ENCODE measurements at regions not wholly inside any gene's neighbourhood (a gene's known extent, or its start where the extent isn't known, plus 50 kb on each side); places are given as distances from the start of the nearest gene placed in this dataset.
"Not testable (repeated sequence)": the region's sequence is repeated elsewhere in the genome, so short reads cannot be mapped to it uniquely, and the experiment has no call there.

GRCh38 chr4:134533068-134533467 is 331.5 kb upstream of the PABPC4L start:
- no peak for DNase-seq
- in situ Hi-C loops (cut with HindIII; ENCODE audit: low pct_ligation_motif_present, low pct_unique_long_range_greater_than_20kb, low sequenced_read_pairs): no loop called here

DNA sequence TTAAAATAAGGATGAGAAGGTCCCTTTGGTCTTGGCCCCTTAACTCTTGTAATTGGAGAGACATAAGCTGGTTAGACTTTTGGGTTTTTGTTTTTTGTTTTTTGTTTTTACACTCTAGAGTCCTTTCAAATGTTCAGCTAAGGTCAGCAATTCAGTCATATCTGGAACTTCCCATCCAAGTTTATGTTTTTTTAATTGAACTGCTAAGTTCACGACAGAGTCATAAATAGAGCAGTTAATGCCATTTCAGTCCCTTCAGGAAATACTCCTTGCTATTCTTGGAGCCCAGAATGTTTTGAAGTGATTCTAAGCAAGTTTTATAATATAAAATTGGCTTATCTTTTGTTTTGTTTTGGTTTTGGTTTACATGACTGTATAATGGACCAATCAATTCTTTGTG is 329.4 kb upstream of the PABPC4L start:
- in situ Hi-C loops (cut with HindIII; ENCODE audit: low pct_ligation_motif_present, low pct_unique_long_range_greater_than_20kb, low sequenced_read_pairs): no loop called here
- no peak for DNase-seq

DNA sequence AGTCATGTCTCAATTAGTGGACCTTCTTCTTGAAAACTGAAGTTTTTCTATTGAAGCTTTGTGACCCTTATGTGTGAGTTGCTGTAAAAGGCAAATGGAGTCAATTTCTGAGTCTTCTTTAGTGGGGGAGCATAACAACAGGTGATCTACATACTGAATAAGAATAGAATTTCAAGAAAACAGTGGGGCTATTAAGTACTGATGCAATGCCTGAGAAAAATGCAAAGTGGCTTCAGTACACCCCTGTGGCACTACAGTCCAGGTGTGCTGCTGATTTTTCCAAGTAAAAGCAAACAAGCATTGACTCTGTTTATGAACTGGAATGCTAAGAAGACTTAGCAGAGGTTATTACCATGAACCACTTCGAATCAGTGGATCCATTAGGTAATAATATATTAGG is 328.0 kb upstream of the PABPC4L start:
- in situ Hi-C loops (cut with HindIII; ENCODE audit: low pct_ligation_motif_present, low pct_unique_long_range_greater_than_20kb, low sequenced_read_pairs): no loop called here
- DNase-seq: no peak

DNA sequence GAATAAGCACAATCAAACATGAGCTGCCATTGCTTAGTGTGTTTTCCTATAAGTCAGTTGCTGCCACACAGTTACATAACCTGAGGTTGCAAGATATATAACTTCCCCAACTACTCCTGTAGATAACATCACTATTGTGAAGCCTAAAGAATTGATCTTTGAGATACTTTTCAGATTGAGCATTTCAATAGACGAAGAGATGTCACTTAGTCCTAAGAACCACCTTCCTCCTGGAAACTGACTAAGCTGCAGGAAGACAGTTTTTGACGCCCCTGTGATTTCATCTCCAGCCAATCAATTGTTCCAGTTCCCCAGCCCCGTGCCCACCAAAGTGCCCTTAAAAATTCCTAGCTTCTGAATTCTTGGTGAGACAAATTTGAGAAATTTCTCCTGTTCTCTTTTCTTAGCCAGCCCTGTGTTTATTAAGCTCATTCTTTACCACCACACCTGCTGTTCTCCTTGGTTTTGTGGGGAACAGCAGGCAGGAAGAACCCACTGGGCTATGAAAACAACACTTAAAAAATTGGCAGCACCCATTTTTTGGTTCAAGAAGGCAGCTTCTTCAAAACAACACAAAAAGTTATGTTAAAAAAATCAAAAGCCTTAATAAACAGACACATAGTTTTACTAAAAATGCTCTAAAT is 317.1 kb upstream of the PABPC4L start:
- in situ Hi-C loops (cut with HindIII; ENCODE audit: low pct_ligation_motif_present, low pct_unique_long_range_greater_than_20kb, low sequenced_read_pairs): no loop called here
- no peak for DNase-seq

- in situ Hi-C loops (cut with HindIII; ENCODE audit: low pct_ligation_motif_present, low pct_unique_long_range_greater_than_20kb, low sequenced_read_pairs): no loop called here
These were observed 309.0 kb upstream of the PABPC4L start for GRCh38 chr4:134510544-134510943.

GRCh38 chr4:134505511-134505910 is 303.9 kb upstream of the PABPC4L start:
- no peak for DNase-seq
- in situ Hi-C loops (cut with HindIII; ENCODE audit: low pct_ligation_motif_present, low pct_unique_long_range_greater_than_20kb, low sequenced_read_pairs): no loop called here

More at GRCh38 chr4:134510544-134510943, 309.0 kb upstream of the PABPC4L start:
- DNase-seq: no peak

DNA sequence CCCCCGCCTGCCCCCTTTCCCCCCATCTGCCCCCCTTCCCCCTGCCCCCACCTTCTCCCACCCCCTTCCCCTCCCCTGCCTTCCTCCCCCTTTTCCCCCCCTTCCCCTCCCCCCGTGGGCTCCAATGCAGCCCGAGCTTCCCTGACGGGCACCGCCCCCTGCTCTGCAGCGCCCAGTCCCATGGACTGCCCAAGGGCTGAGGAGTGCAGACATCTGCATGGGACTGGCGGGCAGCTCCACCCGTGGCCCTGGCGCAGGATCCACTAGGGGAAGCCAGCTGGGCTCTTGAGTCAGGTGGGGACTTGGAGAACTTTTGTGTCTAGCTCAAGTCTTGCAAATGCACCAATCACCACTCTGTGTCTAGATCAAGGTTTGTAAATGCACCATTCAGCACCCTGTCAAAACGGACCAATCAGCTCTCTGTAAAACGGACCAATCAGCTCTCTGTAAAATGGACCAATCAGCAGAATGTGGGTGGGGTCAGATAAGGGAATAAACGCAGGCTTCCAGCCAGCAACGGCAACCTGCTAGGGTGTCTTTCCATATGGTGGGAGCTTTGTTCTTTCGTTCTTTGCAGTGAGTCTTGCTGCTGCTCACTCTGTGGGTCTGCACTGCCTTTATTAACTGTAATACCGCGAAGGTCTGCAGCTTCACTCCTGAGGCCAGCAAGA is 300.5 kb upstream of the PABPC4L start:
- in situ Hi-C loops (cut with HindIII; ENCODE audit: low pct_ligation_motif_present, low pct_unique_long_range_greater_than_20kb, low sequenced_read_pairs): no loop called here
- no peak for DNase-seq

DNA sequence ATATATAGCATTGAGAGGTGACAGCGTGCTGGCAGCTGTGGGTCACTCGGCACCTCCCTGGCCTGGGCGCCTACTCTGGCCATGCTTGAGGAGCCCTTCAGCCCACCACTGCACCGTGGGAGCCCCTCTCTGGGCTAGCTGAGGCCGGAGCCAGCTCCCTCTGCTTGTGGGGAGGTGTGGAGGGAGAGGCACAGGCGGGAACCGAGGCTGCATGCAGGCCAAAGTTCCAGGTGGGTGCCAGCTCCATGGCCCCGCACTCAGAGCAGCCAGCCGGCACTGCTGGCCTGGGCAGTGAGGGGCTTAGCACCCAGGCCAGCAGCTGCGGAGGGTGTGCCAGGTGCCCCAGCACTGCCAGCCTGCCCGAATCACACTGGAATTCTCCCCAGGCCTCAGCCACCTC is 299.9 kb upstream of the PABPC4L start:
- not testable (repeated sequence) for DNase-seq

DNA sequence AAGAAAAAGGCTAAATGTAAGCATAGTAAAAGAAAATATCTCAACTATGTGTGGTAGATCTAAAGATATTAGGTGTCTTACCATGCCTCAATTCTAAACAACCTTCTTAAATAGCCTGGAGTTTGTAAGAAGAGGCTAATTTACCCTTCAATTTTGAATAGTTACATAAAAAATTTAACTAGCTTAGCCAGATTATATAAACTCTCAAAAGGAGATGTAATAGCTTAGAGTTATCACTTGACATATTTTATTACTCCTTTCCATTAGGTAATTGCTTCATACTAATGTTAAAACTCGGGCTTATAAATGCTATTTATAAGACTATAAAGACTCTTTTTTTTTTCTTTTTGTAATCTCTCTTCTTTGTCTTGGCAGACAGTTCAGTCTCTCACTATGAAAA is 297.5 kb upstream of the PABPC4L start:
- no peak for DNase-seq
- in situ Hi-C loops (cut with HindIII; ENCODE audit: low pct_ligation_motif_present, low pct_unique_long_range_greater_than_20kb, low sequenced_read_pairs): no loop called here

More for the DNA sequence above, 299.9 kb upstream of the PABPC4L start:
- in situ Hi-C loops (cut with HindIII; ENCODE audit: low pct_ligation_motif_present, low pct_unique_long_range_greater_than_20kb, low sequenced_read_pairs): not testable (repeated sequence)

DNA sequence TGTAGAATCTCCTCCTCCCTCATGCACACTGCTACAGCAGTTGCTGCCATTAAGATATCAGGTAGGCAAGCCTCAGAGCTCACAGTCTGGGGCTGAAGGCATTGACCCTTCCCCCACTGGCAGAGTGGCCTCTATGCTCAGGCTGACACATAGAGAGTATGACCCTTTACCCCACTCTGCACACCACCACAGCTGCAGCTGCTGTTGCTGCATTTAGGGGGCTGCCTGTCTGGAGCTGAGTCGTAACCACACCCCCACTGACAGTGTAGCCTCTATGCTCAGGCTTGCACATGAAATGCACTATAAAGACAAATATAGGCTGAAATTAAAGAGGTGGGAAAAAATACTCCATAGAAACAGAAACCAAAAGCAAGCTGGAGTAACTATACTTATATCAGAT is 289.3 kb upstream of the PABPC4L start:
- DNase-seq: no peak
- in situ Hi-C loops (cut with HindIII; ENCODE audit: low pct_ligation_motif_present, low pct_unique_long_range_greater_than_20kb, low sequenced_read_pairs): no loop called here

DNA sequence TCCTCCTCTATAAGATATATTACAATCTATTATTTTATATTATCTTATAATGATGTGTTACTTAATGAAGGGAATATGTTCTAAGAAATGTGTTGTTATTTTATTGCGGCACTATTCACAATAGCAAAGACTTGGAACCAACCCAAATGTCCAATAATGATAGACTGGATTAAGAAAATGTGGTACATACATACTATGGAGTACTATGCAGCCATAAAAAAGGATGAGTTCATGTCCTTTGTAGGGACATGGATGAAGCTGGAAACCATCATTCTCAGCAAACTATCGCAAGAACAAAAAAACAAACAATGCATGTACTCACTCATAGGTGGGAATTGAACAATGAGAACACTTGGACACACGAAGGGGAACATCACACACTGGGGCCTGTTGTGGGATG is 281.9 kb upstream of the PABPC4L start:
- DNase-seq; in situ Hi-C loops (cut with HindIII; ENCODE audit: low pct_ligation_motif_present, low pct_unique_long_range_greater_than_20kb, low sequenced_read_pairs): not testable (repeated sequence)

GRCh38 chr4:134471569-134471968 is 270.0 kb upstream of the PABPC4L start:
- in situ Hi-C loops (cut with HindIII; ENCODE audit: low pct_ligation_motif_present, low pct_unique_long_range_greater_than_20kb, low sequenced_read_pairs): no loop called here
- DNase-seq: no peak

- in situ Hi-C loops (cut with HindIII; ENCODE audit: low pct_ligation_motif_present, low pct_unique_long_range_greater_than_20kb, low sequenced_read_pairs): no loop called here
These were observed 269.0 kb upstream of the PABPC4L start for GRCh38 chr4:134470544-134470943.

GRCh38 chr4:134465417-134465816 is 263.8 kb upstream of the PABPC4L start:
- in situ Hi-C loops (cut with HindIII; ENCODE audit: low pct_ligation_motif_present, low pct_unique_long_range_greater_than_20kb, low sequenced_read_pairs): no loop called here
- DNase-seq: no peak

More at GRCh38 chr4:134470544-134470943, 269.0 kb upstream of the PABPC4L start:
- DNase-seq: peak; percentile 24

DNA sequence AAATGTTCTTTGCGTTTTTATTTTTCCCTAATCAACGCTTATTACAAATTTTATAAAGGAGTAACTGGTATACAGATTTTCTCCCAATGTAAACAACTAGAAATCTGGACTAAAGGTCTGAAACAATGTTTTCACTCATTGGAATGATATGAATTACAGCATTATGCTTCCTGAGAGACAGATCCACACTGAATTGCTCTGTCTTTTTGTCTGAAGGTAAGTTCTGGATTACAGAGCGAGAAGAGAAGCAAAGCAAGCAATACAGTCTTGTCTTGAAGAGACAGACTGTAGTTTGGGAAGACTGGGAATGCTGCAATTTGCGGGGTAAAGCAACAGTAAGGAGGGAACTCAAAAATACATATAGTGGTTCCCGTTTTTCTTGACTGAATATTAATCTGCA is 262.2 kb upstream of the PABPC4L start:
- in situ Hi-C loops (cut with HindIII; ENCODE audit: low pct_ligation_motif_present, low pct_unique_long_range_greater_than_20kb, low sequenced_read_pairs): no loop called here
- no peak for DNase-seq

- no peak for DNase-seq
- in situ Hi-C loops (cut with HindIII; ENCODE audit: low pct_ligation_motif_present, low pct_unique_long_range_greater_than_20kb, low sequenced_read_pairs): no loop called here
These were observed 225.2 kb upstream of the PABPC4L start for GRCh38 chr4:134426821-134427220.

- in situ Hi-C loops (cut with HindIII; ENCODE audit: low pct_ligation_motif_present, low pct_unique_long_range_greater_than_20kb, low sequenced_read_pairs): no loop called here
- no peak for DNase-seq
These were observed 224.2 kb upstream of the PABPC4L start for GRCh38 chr4:134425756-134426155.

DNA sequence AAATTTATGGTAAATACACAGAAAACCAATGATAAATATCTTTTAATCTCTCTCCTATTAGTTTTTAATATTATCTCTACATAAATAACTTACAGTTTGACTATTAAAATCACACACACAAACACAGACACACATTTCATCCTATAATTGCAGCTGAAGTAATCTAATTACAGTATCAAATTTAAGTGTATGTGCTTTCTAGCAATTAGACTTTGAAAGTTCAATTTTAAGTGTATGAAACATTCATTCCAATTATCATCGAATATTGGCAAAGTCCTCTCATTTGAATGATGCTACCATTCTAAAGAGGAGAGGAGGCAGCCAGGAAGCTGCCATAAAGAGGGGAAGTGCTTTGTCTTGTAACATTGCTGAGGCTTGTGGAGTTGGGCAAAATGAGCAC is 221.2 kb upstream of the PABPC4L start:
- in situ Hi-C loops (cut with HindIII; ENCODE audit: low pct_ligation_motif_present, low pct_unique_long_range_greater_than_20kb, low sequenced_read_pairs): no loop called here
- DNase-seq: no peak

DNA sequence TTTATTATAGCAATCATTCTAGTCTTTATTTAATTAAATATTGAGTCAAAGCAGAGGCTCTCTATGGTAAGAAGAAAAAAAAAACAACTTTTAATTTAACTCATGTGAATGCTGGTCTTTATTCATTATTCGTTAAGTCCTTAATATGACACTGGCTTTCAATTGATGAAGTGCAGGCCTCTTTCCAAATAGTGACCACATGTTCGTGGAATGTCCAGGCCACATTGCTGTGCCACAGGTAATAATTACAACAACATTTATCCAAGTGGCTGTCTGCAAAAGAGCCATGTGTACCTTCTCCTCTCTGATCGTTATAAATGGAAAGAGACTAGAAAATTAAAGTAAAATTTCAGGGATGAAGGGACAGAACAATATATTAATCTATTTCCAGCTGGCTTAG is 220.1 kb upstream of the PABPC4L start:
- in situ Hi-C loops (cut with HindIII; ENCODE audit: low pct_ligation_motif_present, low pct_unique_long_range_greater_than_20kb, low sequenced_read_pairs): no loop called here
- no peak for DNase-seq

GRCh38 chr4:134408897-134409296 is 207.3 kb upstream of the PABPC4L start:
- DNase-seq: no peak
- in situ Hi-C loops (cut with HindIII; ENCODE audit: low pct_ligation_motif_present, low pct_unique_long_range_greater_than_20kb, low sequenced_read_pairs): no loop called here
